H9 (cell line): ENCODE measurements at regions not wholly inside any gene's neighbourhood (a gene's known extent, or its start where the extent isn't known, plus 50 kb on each side); places are given as distances from the start of the nearest gene placed in this dataset.

Experiments used
- DNase-seq: peaks from one replicate; pipeline ENCODE4 v3.0.0-alpha.2; 2017
- H2AFZ ChIP-seq: one replicate; pipeline ENCODE4 v1.6.1; 2013; ENCODE audit warnings: mild to moderate bottlenecking, low read length, control low read depth, moderate library complexity
- H2AK5ac ChIP-seq: 2 replicates; pipeline ENCODE4 v1.6.1; 2013; ENCODE audit warnings: low read length, control low read depth, mixed read lengths; ENCODE audit not compliant: insufficient read length
- H2BK120ac ChIP-seq: one replicate; pipeline ENCODE4 v1.6.1; 2013; ENCODE audit warnings: low read depth, mild to moderate bottlenecking, low read length, control low read depth, inconsistent platforms; ENCODE audit not compliant: poor library complexity, severe bottlenecking
- H2BK12ac ChIP-seq: 2 replicates; pipeline ENCODE4 v1.6.1; 2013; ENCODE audit warnings: low read length, control low read depth, mixed read lengths, low read depth; ENCODE audit not compliant: insufficient read length
- H2BK15ac ChIP-seq: 2 replicates; pipeline ENCODE4 v1.6.1; 2013; ENCODE audit warnings: low read depth, low read length, control low read depth
- H2BK20ac ChIP-seq: one replicate; pipeline ENCODE4 v1.6.1; 2013; ENCODE audit warnings: low read depth, mild to moderate bottlenecking, low read length, control low read depth, inconsistent platforms; ENCODE audit not compliant: poor library complexity, severe bottlenecking
- H2BK5ac ChIP-seq: 2 replicates; pipeline ENCODE4 v1.6.1; 2013; ENCODE audit warnings: low read length, control low read depth, mixed read lengths; ENCODE audit not compliant: insufficient read length
- H3K14ac ChIP-seq: 2 replicates; pipeline ENCODE4 v1.6.1; 2013; ENCODE audit warnings: low read length, control low read depth; ENCODE audit not compliant: insufficient read depth
- H3K18ac ChIP-seq: 2 replicates; pipeline ENCODE4 v1.6.1; 2013; ENCODE audit warnings: low read depth, mild to moderate bottlenecking, mixed read lengths, low read length, control low read depth; ENCODE audit not compliant: insufficient read length
- H3K23ac ChIP-seq: 2 replicates; pipeline ENCODE4 v1.6.1; 2013; ENCODE audit warnings: low read length, control low read depth, mixed read lengths, low read depth; ENCODE audit not compliant: insufficient read length
- H3K23me2 ChIP-seq: 2 replicates; pipeline ENCODE4 v1.6.1; 2013; ENCODE audit warnings: low read depth, mild to moderate bottlenecking, mixed read lengths, low read length, control low read depth; ENCODE audit not compliant: insufficient read length, poor library complexity, severe bottlenecking
- H3K27ac ChIP-seq: 2 replicates; pipeline ENCODE4 v1.5.1; 2013; ENCODE audit warnings: low read length, control low read depth, mixed read lengths, low read depth; ENCODE audit not compliant: insufficient read length
- H3K27me3 ChIP-seq: 2 replicates; pipeline ENCODE4 v1.6.1; 2013; ENCODE audit warnings: low read length, control low read depth, inconsistent platforms; ENCODE audit not compliant: insufficient read depth
- H3K4ac ChIP-seq: 2 replicates; pipeline ENCODE4 v1.6.1; 2013; ENCODE audit warnings: low read depth, mild to moderate bottlenecking, control low read depth, inconsistent platforms, low read length, moderate library complexity
- H3K4me1 ChIP-seq: 2 replicates; pipeline ENCODE4 v1.6.1; 2013; ENCODE audit warnings: low read length, control low read depth, inconsistent platforms; ENCODE audit not compliant: insufficient read depth
- H3K4me2 ChIP-seq: 2 replicates; pipeline ENCODE4 v1.6.1; 2013; ENCODE audit warnings: low read length, control low read depth, mixed read lengths; ENCODE audit not compliant: insufficient read length, insufficient read depth
- H3K56ac ChIP-seq: 2 replicates; pipeline ENCODE4 v1.6.1; 2013; ENCODE audit warnings: low read depth, mild to moderate bottlenecking, mixed read lengths, low read length, control low read depth; ENCODE audit not compliant: insufficient read length
- H3K79me1 ChIP-seq: 2 replicates; pipeline ENCODE4 v1.6.1; 2013; ENCODE audit warnings: low read depth, mild to moderate bottlenecking, moderate library complexity, low read length, control low read depth, inconsistent platforms; ENCODE audit not compliant: insufficient read depth, poor library complexity, severe bottlenecking
- H3K79me2 ChIP-seq: 2 replicates; pipeline ENCODE4 v1.6.1; 2013; ENCODE audit warnings: low read length, control low read depth, inconsistent platforms; ENCODE audit not compliant: insufficient read depth
- H3K9ac ChIP-seq: 2 replicates; pipeline ENCODE4 v1.6.1; 2013; ENCODE audit warnings: low read length, control low read depth, mixed read lengths; ENCODE audit not compliant: insufficient read length; ENCODE audit errors: extremely low read depth
- H3K9me3 ChIP-seq: one replicate; pipeline ENCODE4 v1.6.1; 2013; ENCODE audit warnings: low read depth, low read length, inconsistent platforms; ENCODE audit not compliant: control insufficient read depth
- H3T11ph ChIP-seq: one replicate; pipeline ENCODE4 v1.6.1; 2013; ENCODE audit warnings: mild to moderate bottlenecking, low read length, control low read depth, inconsistent platforms
- H4K20me1 ChIP-seq: one replicate; pipeline ENCODE4 v1.6.1; 2013; ENCODE audit not compliant: control insufficient read depth, insufficient read length, insufficient read depth
- H4K5ac ChIP-seq: 2 replicates; pipeline ENCODE4 v1.6.1; 2013; ENCODE audit warnings: low read depth, mild to moderate bottlenecking, mixed read lengths, low read length, control low read depth; ENCODE audit not compliant: insufficient read length
- H4K8ac ChIP-seq: replicated peaks from 2 replicates; pipeline ENCODE4 v1.6.1; 2013; ENCODE audit warnings: low read length, control low read depth, mixed read lengths, low read depth; ENCODE audit not compliant: insufficient read length
- H4K91ac ChIP-seq: 2 replicates; pipeline ENCODE4 v1.6.1; 2013; ENCODE audit warnings: low read depth, mild to moderate bottlenecking, moderate library complexity, mixed read lengths, low read length, control low read depth; ENCODE audit not compliant: insufficient read length
- H3K27ac Mint-ChIP-seq, 3 experiments: 2 replicates in 2 of 3; 3 replicates in 1 of 3; pipeline ENCODE4 v1.8.0; 2020 to 2021; ENCODE audit warnings: mixed read lengths in 3 of 3, mild to moderate bottlenecking in 1 of 3, moderate library complexity in 1 of 3
- H3K27me3 Mint-ChIP-seq: 2 replicates; pipeline ENCODE4 v1.8.0; 2021; ENCODE audit warnings: low read depth, mild to moderate bottlenecking, moderate library complexity, mixed read lengths
- H3K36me3 Mint-ChIP-seq, 3 experiments: 2 replicates in 2 of 3; 3 replicates in 1 of 3; pipeline ENCODE4 v1.8.0; 2020 to 2021; ENCODE audit warnings: low read depth in 3 of 3, mixed read lengths in 3 of 3; ENCODE audit not compliant: insufficient read depth in 1 of 3
- H3K4me1 Mint-ChIP-seq, 2 experiments: 2 replicates each; pipeline ENCODE4 v1.8.0; 2020; ENCODE audit warnings: mixed read lengths in 2 of 2
- H3K4me3 Mint-ChIP-seq, 2 experiments: 2 replicates in 1 of 2; 3 replicates in 1 of 2; pipeline ENCODE4 v1.8.0; 2020 to 2021; ENCODE audit warnings: mild to moderate bottlenecking in 2 of 2, mixed read lengths in 2 of 2, moderate library complexity in 1 of 2
- H3K9me3 Mint-ChIP-seq, 2 experiments: 2 replicates in 1 of 2; 3 replicates in 1 of 2; pipeline ENCODE4 v1.8.0; 2020; ENCODE audit warnings: mild to moderate bottlenecking in 2 of 2, mixed read lengths in 2 of 2, moderate library complexity in 1 of 2
- WGBS: extraction: QIAGEN DNeasy Blood & Tissue Kit; methylation state at CpG from one replicate; pipeline ENCODE4 v1.1.7; 2013; ENCODE audit warnings: missing lambda C conversion rate, low lambda C conversion rate, mixed read lengths; ENCODE audit not compliant: insufficient read length; ENCODE audit errors: extremely low coverage; 5-methylcytosine and 5-hydroxymethylcytosine counted together
- TF ChIP-seq, protein P1 (sequence below): fragments of 200-600 bp; sonication (generic); conservative IDR thresholded peaks from 3 replicates; pipeline ENCODE4 v1.8.0; 2021; ENCODE audit warnings: antibody characterized with exemption, mild to moderate bottlenecking

DNA sequence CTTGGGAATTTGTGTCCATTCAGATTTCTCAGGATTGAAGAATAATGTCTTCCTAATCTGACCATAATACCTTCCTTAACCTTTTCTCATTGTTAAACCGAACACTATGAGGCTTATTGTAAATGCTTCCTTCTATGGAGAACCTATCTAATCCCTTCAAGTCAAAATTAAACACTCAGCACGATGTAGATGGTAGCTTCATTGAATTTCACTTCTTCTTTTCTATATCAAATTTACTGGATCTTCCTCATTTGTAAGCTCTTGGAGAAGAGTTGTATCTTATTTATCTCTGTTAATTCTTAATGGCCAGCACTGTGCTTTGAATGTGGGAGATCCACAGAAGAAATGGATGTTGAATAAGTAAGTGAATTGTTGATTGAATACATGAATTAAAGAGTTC is 109.0 kb upstream of the RAPGEF2 start:
- Histone ChIP-seq H3K4me2 (no peak overlapping the region), H2BK20ac (no peak overlapping the region), H3K23ac (no peak overlapping the region), H3K4ac (no peak overlapping the region), H2AFZ (no peak overlapping the region), H4K8ac (no peak overlapping the region), H4K5ac (no peak overlapping the region), H2BK15ac (no peak overlapping the region), H3K9ac (no peak overlapping the region), H3K56ac (no peak overlapping the region), H3K23me2 (no peaks in the 10 kb centered on the region), H3K79me1 (no peaks in the 10 kb centered on the region), H3K27me3 (no peaks in the 10 kb centered on the region), H4K20me1 (no peaks in the 10 kb centered on the region), H3K79me2 (no peaks in the 10 kb centered on the region), H3T11ph (no peak overlapping the region), H2BK5ac (no peak overlapping the region), H2AK5ac (no peak overlapping the region), H3K27ac (no peak overlapping the region), H3K9me3 (no peaks in the 10 kb centered on the region), H3K14ac (no peak overlapping the region), H2BK12ac (no peak overlapping the region), H3K4me1 (no peaks in the 10 kb centered on the region), H4K91ac (no peak overlapping the region), H3K18ac (no peak overlapping the region), H2BK120ac (no peak overlapping the region)
- TF ChIP-seq, protein P1, sequence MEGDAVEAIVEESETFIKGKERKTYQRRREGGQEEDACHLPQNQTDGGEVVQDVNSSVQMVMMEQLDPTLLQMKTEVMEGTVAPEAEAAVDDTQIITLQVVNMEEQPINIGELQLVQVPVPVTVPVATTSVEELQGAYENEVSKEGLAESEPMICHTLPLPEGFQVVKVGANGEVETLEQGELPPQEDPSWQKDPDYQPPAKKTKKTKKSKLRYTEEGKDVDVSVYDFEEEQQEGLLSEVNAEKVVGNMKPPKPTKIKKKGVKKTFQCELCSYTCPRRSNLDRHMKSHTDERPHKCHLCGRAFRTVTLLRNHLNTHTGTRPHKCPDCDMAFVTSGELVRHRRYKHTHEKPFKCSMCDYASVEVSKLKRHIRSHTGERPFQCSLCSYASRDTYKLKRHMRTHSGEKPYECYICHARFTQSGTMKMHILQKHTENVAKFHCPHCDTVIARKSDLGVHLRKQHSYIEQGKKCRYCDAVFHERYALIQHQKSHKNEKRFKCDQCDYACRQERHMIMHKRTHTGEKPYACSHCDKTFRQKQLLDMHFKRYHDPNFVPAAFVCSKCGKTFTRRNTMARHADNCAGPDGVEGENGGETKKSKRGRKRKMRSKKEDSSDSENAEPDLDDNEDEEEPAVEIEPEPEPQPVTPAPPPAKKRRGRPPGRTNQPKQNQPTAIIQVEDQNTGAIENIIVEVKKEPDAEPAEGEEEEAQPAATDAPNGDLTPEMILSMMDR = no peak
- H3K4me1 Mint-ChIP-seq = no peaks in the 10 kb centered on the region
- peaks cover 0 to 4% (median 1%) of the 10 kb centered on the region in 3 experiments; a peak in 3 of 7 replicates for H3K36me3 Mint-ChIP-seq
- no peak for DNase-seq
- WGBS = no CpG with 5 or more reads among the region's 2 CpGs
- H3K27ac Mint-ChIP-seq = no peak overlapping the region
- no peaks in the 10 kb centered on the region for H3K27me3 Mint-ChIP-seq
- peaks cover 4 to 6% of the 10 kb centered on the region in 2 experiments; a peak in 3 of 5 replicates for H3K9me3 Mint-ChIP-seq
- H3K4me3 Mint-ChIP-seq = no peak overlapping the region
